HepG2 (cell line): ENCODE measurements at regions not wholly inside any gene's neighbourhood (a gene's known extent, or its start where the extent isn't known, plus 50 kb on each side); places are given as distances from the start of the nearest gene placed in this dataset.

Experiments used
- ATAC-seq: fragments of 200-7000 bp; cut with Tn5 transposase; 3 replicates; pipeline ENCODE4 v1.9.1; 2020; ENCODE audit warnings: mild to moderate bottlenecking, moderate library complexity
- BruUV-seq: library from RNA; stranded (reverse); fragments of 400-500 nt; replicated peaks from 2 replicates; lab custom pipeline; 2021; lab: Mats Ljungman, UMichigan
- CTCF ChIA-PET: fragments of 300-600 bp; formaldehyde crosslinking; extraction: SDS; loops from one replicate; lab custom pipeline; 2021; ENCODE audit warnings: low total read pairs, inconsistent platforms, low intra/inter-chr PET ratio; lab: Yijun Ruan, JAX
- POLR2A ChIA-PET: fragments of 350-600 bp; sonication (Branson Sonifier 250); formaldehyde crosslinking; loops from one replicate; lab custom pipeline; 2020; ENCODE audit warnings: antibody characterized with exemption, inconsistent platforms; lab: Yijun Ruan, JAX
- DNase-seq: peaks from one replicate; pipeline ENCODE4 v3.0.0-alpha.2; 2015; ENCODE audit warnings: low spot score
- FAIRE-seq: peaks from 3 replicates; lab custom pipeline; 2011; peaks lifted over from hg19 to GRCh38; lab: Jason Lieb, UNC
- H2AFZ ChIP-seq: one replicate; pipeline ENCODE4 v1.6.1; 2011; ENCODE audit warnings: low read length, inconsistent platforms
- H3K27ac ChIP-seq: fragments of 300-600 bp; 3 replicates; pipeline ENCODE4 v1.8.0; 2011; ENCODE audit warnings: mixed run types, mild to moderate bottlenecking, mixed read lengths, low read length, inconsistent platforms; ENCODE audit not compliant: insufficient read depth; ENCODE audit errors: extremely low read length
- H3K27me3 ChIP-seq, 2 experiments: fragments of 200-600 bp in 1 of 2; 2 replicates in 1 of 2; 3 replicates in 1 of 2; pipeline versions ENCODE4 v1.6.0 to v1.8.0; 2011; ENCODE audit warnings: low read length in 2 of 2, mild to moderate bottlenecking in 2 of 2, moderate library complexity in 2 of 2, inconsistent platforms in 1 of 2; ENCODE audit not compliant: insufficient read depth in 2 of 2, control insufficient read depth in 1 of 2
- H3K36me3 ChIP-seq, 2 experiments: fragments of 200-600 bp in 1 of 2; replicated peaks in 1 of 2; 2 replicates in 1 of 2; 3 replicates in 1 of 2; pipeline versions ENCODE4 v1.5.1 to v1.8.0; 2011; ENCODE audit warnings: low read length in 2 of 2, inconsistent platforms in 1 of 2; ENCODE audit not compliant: insufficient read depth in 2 of 2, control insufficient read depth in 1 of 2
- H3K4me1 ChIP-seq: 2 replicates; pipeline ENCODE4 v1.5.1; 2012; ENCODE audit warnings: low read length, inconsistent platforms; ENCODE audit not compliant: insufficient read depth
- H3K4me2 ChIP-seq: 2 replicates; pipeline ENCODE4 v1.6.0; 2011; ENCODE audit warnings: low read depth, low read length, inconsistent platforms
- H3K4me3 ChIP-seq, 3 experiments: fragments of 200-600 bp in 1 of 3; sonication (generic), shearing (Covaris generic) in 1 of 3; replicated peaks in 1 of 3; 2 replicates each; pipeline ENCODE4 v1.5.1; 2011 to 2016; ENCODE audit warnings: low read length in 3 of 3, inconsistent platforms in 2 of 3, low read depth in 2 of 3, mild to moderate bottlenecking in 2 of 3, control low read depth in 1 of 3, mixed read lengths in 1 of 3; ENCODE audit not compliant: insufficient read depth in 1 of 3
- H3K79me2 ChIP-seq: one replicate; pipeline ENCODE4 v1.6.1; 2011; ENCODE audit warnings: low read length, inconsistent platforms; ENCODE audit not compliant: insufficient read depth
- H3K9ac ChIP-seq: 2 replicates; pipeline ENCODE4 v1.6.0; 2011; ENCODE audit warnings: mild to moderate bottlenecking, low read depth, low read length, inconsistent platforms; ENCODE audit not compliant: insufficient read depth
- H3K9me3 ChIP-seq: 2 replicates; pipeline ENCODE4 v1.5.1; 2012; ENCODE audit warnings: mild to moderate bottlenecking, low read length
- H4K20me1 ChIP-seq: 2 replicates; pipeline ENCODE4 v1.6.0; 2011; ENCODE audit warnings: inconsistent platforms, mild to moderate bottlenecking, low read length, moderate library complexity; ENCODE audit not compliant: insufficient read depth
- JDP2 ChIP-seq: sonication (generic); formaldehyde crosslinking; IDR thresholded peaks from 2 replicates; pipeline ENCODE4 v1.8.1; 2022; ENCODE audit warnings: missing genetic modification reagents, borderline replicate concordance
- PPARG ChIP-seq: conservative IDR thresholded peaks from 2 replicates; pipeline ENCODE4 v1.6.1; 2016; ENCODE audit warnings: missing biosample characterization, missing genetic modification reagents
- ZNF224 ChIP-seq: sonication (generic); formaldehyde crosslinking; IDR thresholded peaks from 2 replicates; pipeline ENCODE4 v1.5.0; 2020; ENCODE audit warnings: mild to moderate bottlenecking, missing genetic modification reagents
- ZNF282 ChIP-seq: fragments of 450-650 bp; IDR thresholded peaks from 2 replicates; pipeline ENCODE4 v1.6.1; 2018; ENCODE audit not compliant: partially characterized antibody
- ZNF44 ChIP-seq: sonication (generic); formaldehyde crosslinking; IDR thresholded peaks from 2 replicates; pipeline ENCODE4 v1.5.1; 2020; ENCODE audit warnings: mild to moderate bottlenecking, missing genetic modification reagents
- ZNF513 ChIP-seq: sonication (generic); formaldehyde crosslinking; conservative IDR thresholded peaks from 2 replicates; pipeline ENCODE4 v1.5.0; 2020; ENCODE audit warnings: missing genetic modification reagents
- WGBS: methylation state at CpG from one replicate; pipeline ENCODE4 v1.1.6; 2017; ENCODE audit warnings: low lambda C conversion rate; 5-methylcytosine and 5-hydroxymethylcytosine counted together
- in situ Hi-C: cut with HindIII; loops from 2 replicates; pipeline ENCODE4 v1.10.0; 2017; ENCODE audit warnings: low pct_unique_long_range_greater_than_20kb; ENCODE audit not compliant: extremely low pct_ligation_motif_present
- intact Hi-C: fragments of 100-400 bp; cut with micrococcal nuclease; formaldehyde crosslinking; loops from one replicate; pipeline ENCODE4 v1.10.0; 2022; ENCODE audit not compliant: unreplicated experiment

- no peak overlapping the region for H3K9ac ChIP-seq
- TF ChIP-seq JDP2 (CRISPR knock-in tag) (no peak), ZNF513 (no peak), ZNF282 (no peak), PPARG (CRISPR knock-in tag) (no peak), ZNF44 (no peak)
- TF ChIP-seq, all 625 proteins: peak for 0
- DNase-seq (no peak), FAIRE-seq (no peak), ATAC-seq (no peak)
- CTCF ChIA-PET, result no interaction called here
- no peaks in the 10 kb centered on the region for H4K20me1 ChIP-seq
- no peaks in the 10 kb centered on the region for H3K36me3 ChIP-seq
- no TSS peak for BruUV-seq
- no peaks in the 10 kb centered on the region for H3K79me2 ChIP-seq
- H3K4me2 ChIP-seq, result no peak overlapping the region
- intact Hi-C loops, result no loop called here
- in situ Hi-C loops, result no loop called here
- POLR2A ChIA-PET, result no interaction called here
- no peaks in the 10 kb centered on the region for H3K27me3 ChIP-seq
- H3K4me1 ChIP-seq, result no peaks in the 10 kb centered on the region
- no peak overlapping the region for H2AFZ ChIP-seq
- H3K9me3 ChIP-seq, result peaks cover 15% of the 10 kb centered on the region
- no peak overlapping the region for H3K27ac ChIP-seq
- no peak overlapping the region for H3K4me3 ChIP-seq
Observed at GRCh38 chr2:17070711-17071110, 405.1 kb upstream of the CYRIA start.

- whole genome bisulfite sequencing, result 19% methylated on average over 4 of the region's 4 CpGs
- DNase-seq, result no peak
- Histone ChIP-seq H3K4me2 (no peak overlapping the region), H3K36me3 (no peaks in the 10 kb centered on the region), H3K4me1 (no peaks in the 10 kb centered on the region), H2AFZ (no peak overlapping the region), H3K27ac (no peak overlapping the region), H4K20me1 (no peaks in the 10 kb centered on the region), H3K9me3 (peaks cover 15% of the 10 kb centered on the region), H3K27me3 (no peaks in the 10 kb centered on the region), H3K4me3 (no peak overlapping the region), H3K9ac (no peak overlapping the region), H3K79me2 (no peaks in the 10 kb centered on the region)
- in situ Hi-C loops, result no loop called here
- ChIA-PET CTCF (no interaction called here), POLR2A (no interaction called here)
- intact Hi-C loops, result no loop called here
- ATAC-seq, result no peak
- BruUV-seq, result no TSS peak
- no peak for TF ChIP-seq ZNF224 (CRISPR knock-in tag)
- FAIRE-seq, result no peak
Observed at GRCh38 chr2:17069564-17069963, 403.9 kb upstream of the CYRIA start.
